ENCODE measurements at regions not wholly inside any gene's neighbourhood (a gene's known extent, or its start where the extent isn't known, plus 50 kb on each side); places are given as distances from the start of the nearest gene placed in this dataset.

DNA sequence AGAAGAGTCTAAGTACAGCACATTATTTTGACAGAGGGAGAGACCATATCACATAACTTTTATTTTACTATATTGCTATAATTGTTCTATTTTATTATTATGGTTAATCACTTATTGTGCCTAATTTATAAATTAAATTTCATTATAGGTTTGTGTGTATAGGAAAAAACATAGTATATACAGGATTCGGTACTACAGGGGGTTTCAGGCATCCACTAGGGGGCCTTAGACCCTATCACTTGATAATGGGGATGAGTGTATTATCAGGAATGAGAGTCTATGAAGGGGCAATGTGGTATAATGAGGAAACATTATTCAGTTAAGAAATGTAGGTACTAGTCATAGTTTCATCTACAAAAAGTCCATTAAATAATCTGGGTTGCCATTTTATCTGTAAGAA, 833.1 kb downstream of the C4orf33 start:
- no peak for DNase-seq
- no peaks in the 10 kb centered on the region for H3K27me3 ChIP-seq (ENCODE audit: insufficient read depth, low read length)
- no peaks in the 10 kb centered on the region for H3K36me3 ChIP-seq (ENCODE audit: control insufficient read depth in 1 of 2, insufficient read depth in 2 of 2, low read length in 2 of 2)
- no peak overlapping the region for H4K12ac ChIP-seq (ENCODE audit: low read depth, low read length)
- no peak overlapping the region for H3K4ac ChIP-seq (ENCODE audit: low read depth, low read length)
- H3K18ac ChIP-seq (ENCODE audit: low read length) = no peak overlapping the region
- no peak overlapping the region for H3K4me2 ChIP-seq (ENCODE audit: low read length)
- no peak overlapping the region for H2AK5ac ChIP-seq (ENCODE audit: low read length)
- no peak overlapping the region for H4K8ac ChIP-seq (ENCODE audit: low read depth, low read length)
- no peaks in the 10 kb centered on the region for H3K9me3 ChIP-seq (ENCODE audit: insufficient read depth, low read depth, low read length)
- no peak overlapping the region for H2BK12ac ChIP-seq (ENCODE audit: low read length)
- H3K23ac ChIP-seq (ENCODE audit: low read length) = no peak overlapping the region
- H3K14ac ChIP-seq (ENCODE audit: low read length) = no peak overlapping the region
- no peak overlapping the region for H3K9ac ChIP-seq (ENCODE audit: low read length)
- WGBS (ENCODE audit: extremely low coverage, insufficient coverage, insufficient read length) = no CpG with 5 or more reads among the region's 1 CpG
- no peak overlapping the region for H3K27ac ChIP-seq (ENCODE audit: low read depth, low read length)
- H3K4me3 ChIP-seq (ENCODE audit: low read depth, low read length) = no peak overlapping the region
- H3K79me2 ChIP-seq (ENCODE audit: control insufficient read depth, insufficient read depth, low read length, poor library complexity) = no peaks in the 10 kb centered on the region
- peaks cover 0 to 2% of the 10 kb centered on the region in 2 experiments for H3K4me1 ChIP-seq (ENCODE audit: control insufficient read depth in 1 of 2, insufficient read depth in 2 of 2, low read length in 2 of 2)
- H4K91ac ChIP-seq (ENCODE audit: low read depth, low read length) = no peak overlapping the region
- no peak overlapping the region for H2BK120ac ChIP-seq (ENCODE audit: insufficient read depth, low read length, poor library complexity)
- H3K79me1 ChIP-seq (ENCODE audit: low read length) = peaks cover 7% of the 10 kb centered on the region
- no peak overlapping the region for H2BK5ac ChIP-seq (ENCODE audit: low read depth, low read length, poor library complexity)
- H2AFZ ChIP-seq (ENCODE audit: insufficient read depth, low read length, poor library complexity) = no peak overlapping the region

DNA sequence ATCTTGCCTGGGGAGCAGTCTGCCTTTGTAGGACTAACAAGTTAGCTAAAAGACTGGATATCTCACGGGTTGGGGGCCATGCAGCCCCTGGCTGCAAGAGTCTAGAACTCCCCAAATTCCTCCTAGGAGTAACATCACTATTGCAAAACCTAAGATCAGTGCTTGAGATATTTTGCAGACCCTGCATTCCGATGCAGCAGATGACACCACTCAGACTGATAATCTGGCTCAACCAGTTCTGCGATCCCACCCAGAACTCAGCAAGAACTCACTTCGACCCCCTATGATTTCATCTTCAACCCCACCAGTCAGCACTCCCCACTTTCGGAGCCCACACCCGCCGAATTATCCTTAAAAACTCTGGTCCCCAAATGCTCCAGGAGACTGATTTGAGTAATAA, 834.0 kb downstream of the C4orf33 start:
- no peak overlapping the region for H3K23ac ChIP-seq (ENCODE audit: low read length)
- H3K4ac ChIP-seq (ENCODE audit: low read depth, low read length) = peak overlapping the region; percentile 31
- H3K79me2 ChIP-seq (ENCODE audit: control insufficient read depth, insufficient read depth, low read length, poor library complexity) = no peaks in the 10 kb centered on the region
- no peaks in the 10 kb centered on the region for H3K27me3 ChIP-seq (ENCODE audit: insufficient read depth, low read length)
- H3K9me3 ChIP-seq (ENCODE audit: insufficient read depth, low read depth, low read length) = no peaks in the 10 kb centered on the region
- peak overlapping the region; percentile 66 for H3K14ac ChIP-seq (ENCODE audit: low read length)
- WGBS (ENCODE audit: extremely low coverage, insufficient coverage, insufficient read length) = no CpG with 5 or more reads among the region's 7 CpGs
- peak overlapping the region; percentile 64 for H3K4me2 ChIP-seq (ENCODE audit: low read length)
- no peak overlapping the region for H4K12ac ChIP-seq (ENCODE audit: low read depth, low read length)
- H2AFZ ChIP-seq (ENCODE audit: insufficient read depth, low read length, poor library complexity) = peak overlapping the region; percentile 60
- peaks cover 0 to 2% of the 10 kb centered on the region in 2 experiments for H3K4me1 ChIP-seq (ENCODE audit: control insufficient read depth in 1 of 2, insufficient read depth in 2 of 2, low read length in 2 of 2)
- no peak overlapping the region for H3K9ac ChIP-seq (ENCODE audit: low read length)
- peak overlapping the region; percentile 40 for H3K18ac ChIP-seq (ENCODE audit: low read length)
- no peak overlapping the region for H3K4me3 ChIP-seq (ENCODE audit: low read depth, low read length)
- peak overlapping the region; percentile 86 for H4K91ac ChIP-seq (ENCODE audit: low read depth, low read length)
- peak overlapping the region; percentile 74 for H4K8ac ChIP-seq (ENCODE audit: low read depth, low read length)
- peak overlapping the region; percentile 97 for H2BK5ac ChIP-seq (ENCODE audit: low read depth, low read length, poor library complexity)
- no peak overlapping the region for H2AK5ac ChIP-seq (ENCODE audit: low read length)
- H3K27ac ChIP-seq (ENCODE audit: low read depth, low read length) = peak overlapping the region; percentile 90
- H2BK120ac ChIP-seq (ENCODE audit: insufficient read depth, low read length, poor library complexity) = peak overlapping the region; percentile 95
- peak in 1 of 2 donors; percentile 1 for DNase-seq
- peaks cover 7% of the 10 kb centered on the region for H3K79me1 ChIP-seq (ENCODE audit: low read length)
- peak overlapping the region; percentile 84 for H2BK12ac ChIP-seq (ENCODE audit: low read length)
- no peaks in the 10 kb centered on the region for H3K36me3 ChIP-seq (ENCODE audit: control insufficient read depth in 1 of 2, insufficient read depth in 2 of 2, low read length in 2 of 2)

DNA sequence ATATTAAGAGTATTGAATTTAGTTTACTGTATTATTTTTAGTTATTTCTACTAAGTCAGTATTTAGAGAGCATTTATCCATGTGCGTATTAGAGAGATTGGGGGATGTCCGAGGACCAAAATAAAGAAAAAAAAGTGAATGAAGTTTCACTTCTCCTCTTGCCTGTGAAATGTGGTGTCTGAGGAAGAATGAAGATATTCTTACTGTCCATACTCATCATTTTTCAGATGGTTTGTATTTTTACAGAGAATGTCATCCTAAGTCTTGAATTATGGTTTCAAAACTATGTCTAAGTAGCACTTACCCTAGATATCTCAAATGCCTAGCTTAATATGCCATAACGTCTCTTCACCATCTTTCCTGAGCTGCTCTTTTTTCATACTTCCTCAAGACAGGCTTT, 854.3 kb downstream of the C4orf33 start:
- Histone ChIP-seq H3K4ac (ENCODE audit: low read depth, low read length) (no peak overlapping the region), H3K4me1 (ENCODE audit: control insufficient read depth in 1 of 2, insufficient read depth in 2 of 2, low read length in 2 of 2) (no peaks in the 10 kb centered on the region), H2BK12ac (ENCODE audit: low read length) (no peak overlapping the region), H3K4me3 (ENCODE audit: low read depth, low read length) (no peak overlapping the region), H3K36me3 (ENCODE audit: control insufficient read depth in 1 of 2, insufficient read depth in 2 of 2, low read length in 2 of 2) (peaks cover 0 to 2% of the 10 kb centered on the region in 2 experiments), H3K18ac (ENCODE audit: low read length) (no peak overlapping the region), H2AK5ac (ENCODE audit: low read length) (no peak overlapping the region), H3K4me2 (ENCODE audit: low read length) (no peak overlapping the region), H3K27ac (ENCODE audit: low read depth, low read length) (no peak overlapping the region), H3K27me3 (ENCODE audit: insufficient read depth, low read length) (no peaks in the 10 kb centered on the region), H3K9me3 (ENCODE audit: insufficient read depth, low read depth, low read length) (peaks cover 2% of the 10 kb centered on the region), H4K8ac (ENCODE audit: low read depth, low read length) (no peak overlapping the region), H4K91ac (ENCODE audit: low read depth, low read length) (no peak overlapping the region), H2BK120ac (ENCODE audit: insufficient read depth, low read length, poor library complexity) (no peak overlapping the region), H3K23ac (ENCODE audit: low read length) (no peak overlapping the region), H3K14ac (ENCODE audit: low read length) (no peak overlapping the region), H3K9ac (ENCODE audit: low read length) (no peak overlapping the region), H4K12ac (ENCODE audit: low read depth, low read length) (no peak overlapping the region), H2BK5ac (ENCODE audit: low read depth, low read length, poor library complexity) (no peak overlapping the region), H3K79me2 (ENCODE audit: control insufficient read depth, insufficient read depth, low read length, poor library complexity) (no peaks in the 10 kb centered on the region), H2AFZ (ENCODE audit: insufficient read depth, low read length, poor library complexity) (no peak overlapping the region), H3K79me1 (ENCODE audit: low read length) (no peaks in the 10 kb centered on the region)
- no CpG with 5 or more reads among the region's 3 CpGs for WGBS (ENCODE audit: extremely low coverage, insufficient coverage, insufficient read length)
- peak in 1 of 2 donors; percentile 38 for DNase-seq

DNA sequence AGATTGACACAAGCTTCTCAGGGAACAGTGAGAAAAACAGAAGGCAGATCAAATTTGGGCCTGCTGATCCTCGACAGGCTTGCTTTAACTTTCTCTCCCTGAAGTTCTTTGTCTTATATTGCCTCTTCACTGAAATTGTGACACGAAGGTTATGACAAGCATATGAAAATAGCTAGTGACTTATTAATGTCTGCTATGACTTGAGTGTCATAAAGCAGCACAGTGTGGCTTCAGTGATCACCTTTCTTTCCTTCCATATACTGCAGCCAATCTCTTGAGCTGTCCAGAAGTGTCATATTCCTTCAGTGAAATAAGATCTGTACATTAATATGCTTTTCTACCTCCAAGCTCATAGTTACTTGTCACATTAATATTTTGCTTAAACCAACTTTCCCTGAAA, 870.2 kb downstream of the C4orf33 start:
- Histone ChIP-seq H3K27me3 (ENCODE audit: insufficient read depth, low read length) (no peaks in the 10 kb centered on the region), H3K23ac (ENCODE audit: low read length) (no peak overlapping the region), H3K4me3 (ENCODE audit: low read depth, low read length) (no peak overlapping the region), H2BK120ac (ENCODE audit: insufficient read depth, low read length, poor library complexity) (no peak overlapping the region), H3K79me2 (ENCODE audit: control insufficient read depth, insufficient read depth, low read length, poor library complexity) (no peaks in the 10 kb centered on the region), H2AFZ (ENCODE audit: insufficient read depth, low read length, poor library complexity) (no peak overlapping the region), H4K91ac (ENCODE audit: low read depth, low read length) (no peak overlapping the region), H3K4me1 (ENCODE audit: control insufficient read depth in 1 of 2, insufficient read depth in 2 of 2, low read length in 2 of 2) (no peaks in the 10 kb centered on the region), H2AK5ac (ENCODE audit: low read length) (no peak overlapping the region), H3K14ac (ENCODE audit: low read length) (no peak overlapping the region), H3K18ac (ENCODE audit: low read length) (no peak overlapping the region), H3K4ac (ENCODE audit: low read depth, low read length) (no peak overlapping the region), H4K12ac (ENCODE audit: low read depth, low read length) (no peak overlapping the region), H3K36me3 (ENCODE audit: control insufficient read depth in 1 of 2, insufficient read depth in 2 of 2, low read length in 2 of 2) (no peaks in the 10 kb centered on the region), H3K27ac (ENCODE audit: low read depth, low read length) (no peak overlapping the region), H4K8ac (ENCODE audit: low read depth, low read length) (no peak overlapping the region), H2BK5ac (ENCODE audit: low read depth, low read length, poor library complexity) (no peak overlapping the region), H3K4me2 (ENCODE audit: low read length) (no peak overlapping the region), H3K9ac (ENCODE audit: low read length) (no peak overlapping the region), H3K79me1 (ENCODE audit: low read length) (no peaks in the 10 kb centered on the region), H3K9me3 (ENCODE audit: insufficient read depth, low read depth, low read length) (no peaks in the 10 kb centered on the region), H2BK12ac (ENCODE audit: low read length) (no peak overlapping the region)
- WGBS (ENCODE audit: extremely low coverage, insufficient coverage, insufficient read length) = no CpG with 5 or more reads among the region's 2 CpGs
- DNase-seq = no peak
